ENCODE measurements at regions not wholly inside any gene's neighbourhood (a gene's known extent, or its start where the extent isn't known, plus 50 kb on each side); places are given as distances from the start of the nearest gene placed in this dataset.
"Not testable (repeated sequence)": the region's sequence is repeated elsewhere in the genome, so short reads cannot be mapped to it uniquely, and the experiment has no call there.

DNA sequence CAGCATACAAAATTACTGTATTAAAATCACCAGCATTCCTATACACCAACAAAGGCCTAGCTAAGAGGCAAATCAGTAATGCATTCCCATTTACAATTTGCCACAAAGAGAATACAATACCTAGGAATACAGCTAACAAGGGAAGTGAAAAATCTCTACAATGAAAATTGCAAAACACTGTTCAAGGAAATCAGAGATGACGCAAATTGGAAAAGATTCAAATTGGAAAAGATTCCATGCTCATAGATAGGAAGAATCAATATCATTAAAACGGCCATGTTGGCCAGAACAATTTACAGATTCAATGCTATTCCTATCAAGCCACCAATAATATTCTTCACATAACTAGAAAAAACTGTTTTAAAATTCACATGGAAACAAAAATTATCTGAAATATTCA lies 123.0 kb upstream of the ANO5 start:
- no peak for DNase-seq (ENCODE audit: low spot score)

DNA sequence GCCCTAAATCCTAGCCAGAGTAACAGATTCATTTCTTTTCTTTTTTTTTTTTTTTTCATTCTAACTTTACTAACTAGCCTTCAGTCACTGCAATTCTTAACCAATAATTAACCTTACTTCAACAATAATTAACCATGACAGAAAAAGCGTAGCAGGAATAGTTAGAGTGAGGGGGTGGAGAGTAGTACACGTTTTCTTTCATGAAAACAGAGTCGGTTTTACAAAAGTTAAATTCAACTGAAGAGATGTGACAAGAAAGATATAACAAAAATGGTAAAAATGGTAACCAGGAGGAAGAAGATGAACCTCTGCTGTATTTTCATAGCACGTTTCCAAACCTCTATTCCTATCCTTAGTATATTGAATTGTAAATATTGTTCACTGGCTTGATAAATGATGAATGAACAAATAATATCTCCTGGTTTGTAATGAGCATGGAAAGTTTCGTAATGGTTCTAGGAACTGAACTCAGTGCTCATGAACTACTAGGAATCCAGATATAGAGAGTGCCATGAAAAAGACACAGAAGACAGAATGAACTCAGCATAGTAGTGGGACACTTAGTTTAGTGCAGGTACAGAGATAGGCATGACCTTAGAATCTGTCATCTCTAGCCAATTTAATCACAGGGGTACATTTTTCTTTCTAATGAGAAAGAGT lies 116.5 kb upstream of the ANO5 start:
- no peak for DNase-seq (ENCODE audit: low spot score)

DNA sequence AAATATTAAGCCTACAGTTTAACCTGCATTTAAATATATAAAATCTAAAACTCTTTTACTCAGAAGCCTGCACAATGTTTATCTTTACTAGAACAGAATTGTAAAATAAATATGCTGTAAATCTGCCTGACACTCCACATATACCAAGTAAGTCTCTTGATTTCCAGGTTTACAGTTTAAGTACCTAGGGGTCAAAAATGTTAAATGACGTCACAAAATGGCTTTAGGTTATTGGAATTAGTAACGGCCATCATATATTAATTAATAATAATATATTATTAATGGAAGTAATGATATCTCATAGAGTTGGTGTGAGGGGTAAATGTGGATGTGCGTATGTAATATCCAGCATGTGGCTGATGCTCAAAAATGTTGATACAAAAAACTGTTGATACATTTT lies 114.8 kb upstream of the ANO5 start:
- DNase-seq (ENCODE audit: low spot score) = no peak

DNA sequence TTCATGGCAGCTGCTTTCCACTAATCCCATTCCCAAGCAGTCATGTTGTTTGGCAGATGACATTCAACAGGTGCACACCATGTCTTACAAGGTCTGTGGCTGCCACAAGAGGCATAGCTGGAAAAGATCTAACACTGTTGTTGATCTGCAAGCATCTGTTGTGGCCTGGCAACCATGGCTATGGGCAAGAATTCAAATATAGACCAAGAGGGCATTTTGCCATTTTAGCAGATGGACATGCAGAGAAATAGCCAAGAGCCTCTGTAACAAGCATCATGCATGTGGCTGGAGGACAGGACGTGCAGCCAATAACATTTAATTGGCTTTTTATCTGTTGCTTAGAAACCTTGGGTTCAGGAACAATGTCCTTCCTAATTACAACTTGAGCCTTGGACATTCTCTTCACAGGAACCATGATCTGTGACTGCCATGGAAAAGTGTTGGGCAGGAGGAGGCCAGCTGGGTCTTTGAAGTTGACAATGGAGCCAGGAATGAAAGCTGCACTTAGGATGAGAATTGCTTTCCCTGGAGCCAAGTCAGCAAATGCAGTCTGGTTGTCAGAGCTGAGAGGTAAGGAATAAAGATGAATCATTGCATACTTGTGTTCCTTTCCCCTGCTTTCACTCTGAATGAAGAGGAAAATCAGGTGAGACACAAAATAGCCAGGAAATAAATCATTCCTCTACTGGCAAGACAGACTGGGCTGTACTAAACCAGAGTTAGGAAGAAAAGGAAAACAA lies 113.6 kb upstream of the ANO5 start:
- DNase-seq (ENCODE audit: low spot score) = no peak

DNA sequence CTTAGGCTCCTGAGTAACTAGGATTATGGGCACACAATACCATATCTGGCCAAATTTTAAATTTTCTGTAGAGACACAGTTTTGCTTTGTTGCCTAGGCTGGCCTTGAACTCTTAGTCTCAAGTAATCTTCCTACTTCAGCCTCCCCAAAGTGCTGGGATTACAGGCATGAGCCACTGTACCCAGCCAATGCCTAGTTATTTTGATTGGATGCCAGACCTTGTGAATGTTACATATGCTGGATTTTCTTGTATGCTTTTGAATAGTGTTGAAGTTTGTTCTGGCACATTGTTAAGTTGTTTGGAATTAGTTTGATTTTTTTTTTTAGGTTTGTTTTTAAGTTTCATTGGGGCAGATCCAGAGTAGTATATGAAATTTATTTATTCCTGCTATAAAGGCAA lies 110.7 kb upstream of the ANO5 start:
- no peak for DNase-seq (ENCODE audit: low spot score)

DNA sequence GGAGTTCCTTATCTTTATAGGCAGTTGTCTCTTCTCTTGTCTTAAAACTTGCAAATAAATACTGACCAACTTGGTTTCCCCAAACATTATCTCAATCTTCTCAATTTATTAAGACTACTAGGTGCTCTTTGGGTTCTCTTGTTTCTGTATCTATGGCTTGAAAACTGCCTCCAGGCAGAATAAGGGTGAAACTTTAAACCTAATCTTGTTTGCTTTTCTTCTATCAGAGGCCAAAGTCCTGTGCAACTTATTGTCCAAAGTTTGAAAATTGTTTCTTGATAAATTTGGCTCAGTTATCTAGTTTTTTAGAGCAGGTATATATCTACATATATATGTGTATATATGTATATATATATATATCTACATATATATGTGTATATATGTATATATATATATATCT lies 110.1 kb upstream of the ANO5 start:
- no peak for DNase-seq (ENCODE audit: low spot score)

DNA sequence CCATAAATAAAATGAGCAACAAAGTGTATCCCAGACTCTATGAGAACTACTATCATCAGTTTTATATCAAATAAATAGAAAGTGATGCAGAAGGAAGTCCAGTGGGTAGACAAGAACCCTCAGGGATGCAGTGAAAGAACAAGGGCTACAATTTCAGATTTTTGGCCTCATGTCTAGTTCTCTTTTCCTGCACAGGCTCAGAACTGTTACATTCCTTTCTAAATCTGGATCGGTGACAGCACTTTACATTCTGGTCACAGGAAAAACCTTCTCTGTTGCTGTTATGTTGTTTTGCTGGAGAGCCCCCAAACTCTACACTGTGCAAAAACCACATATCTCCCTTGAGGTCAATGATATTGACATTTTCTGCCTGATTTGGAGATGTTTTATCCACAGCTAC lies 108.8 kb upstream of the ANO5 start:
- no peak for DNase-seq (ENCODE audit: low spot score)

DNA sequence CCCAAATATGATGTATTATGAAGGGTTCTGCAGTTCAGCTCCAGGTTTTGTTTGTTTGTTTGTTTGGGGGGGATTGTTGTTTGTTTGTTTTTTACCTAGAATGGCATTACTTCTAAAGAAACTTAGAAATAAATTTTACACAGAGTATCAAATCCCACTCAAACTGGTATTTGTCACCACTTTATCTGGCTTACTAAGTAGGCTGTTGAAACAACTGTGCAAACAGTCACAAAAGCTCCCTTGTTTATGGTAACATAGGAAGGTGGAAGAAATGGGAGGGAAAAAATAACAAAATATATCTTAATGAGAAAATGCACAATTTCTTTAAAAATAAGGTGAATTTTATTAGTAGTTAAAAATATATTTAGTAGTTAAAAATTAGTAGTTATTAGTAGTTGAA lies 108.3 kb upstream of the ANO5 start:
- no peak for DNase-seq (ENCODE audit: low spot score)

DNA sequence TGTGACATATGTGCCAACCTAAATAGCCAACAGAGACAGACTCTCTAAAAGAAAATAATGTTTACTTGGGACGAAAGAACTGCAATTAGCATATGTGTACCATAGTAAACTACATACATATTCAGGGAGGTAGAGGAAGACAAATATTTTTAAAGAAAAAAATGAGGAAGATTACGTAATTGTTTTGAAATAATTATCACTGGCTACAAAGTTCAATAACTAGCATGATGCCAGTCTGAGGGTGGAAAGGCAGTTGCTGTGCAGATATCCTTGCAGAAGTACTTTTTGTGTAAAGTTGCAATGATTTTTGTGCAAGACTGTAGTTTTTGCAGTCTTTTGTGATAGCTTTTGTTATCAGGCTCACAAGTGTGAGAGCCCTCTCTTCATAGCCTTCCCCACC lies 103.3 kb upstream of the ANO5 start:
- DNase-seq (ENCODE audit: low spot score) = no peak

DNA sequence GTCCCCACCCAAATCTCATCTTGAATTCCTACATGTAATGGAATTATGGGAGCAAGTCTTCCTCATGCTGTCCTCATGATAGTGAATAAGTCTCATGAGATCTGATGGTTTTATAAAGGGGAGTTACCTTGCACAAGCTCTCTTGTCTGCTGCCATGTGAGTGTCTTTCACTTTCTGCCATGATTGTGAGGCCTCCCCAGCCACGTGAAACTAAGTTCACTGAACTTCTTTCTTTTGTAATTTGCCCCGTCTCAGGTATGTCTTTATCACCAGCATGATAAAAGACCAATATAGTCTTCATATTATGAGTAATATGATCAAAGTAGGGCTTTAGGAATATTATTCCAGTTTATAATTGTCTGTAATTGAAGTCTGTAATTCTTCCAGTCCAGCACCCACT lies 86.3 kb upstream of the ANO5 start:
- no peak for DNase-seq (ENCODE audit: low spot score)

DNA sequence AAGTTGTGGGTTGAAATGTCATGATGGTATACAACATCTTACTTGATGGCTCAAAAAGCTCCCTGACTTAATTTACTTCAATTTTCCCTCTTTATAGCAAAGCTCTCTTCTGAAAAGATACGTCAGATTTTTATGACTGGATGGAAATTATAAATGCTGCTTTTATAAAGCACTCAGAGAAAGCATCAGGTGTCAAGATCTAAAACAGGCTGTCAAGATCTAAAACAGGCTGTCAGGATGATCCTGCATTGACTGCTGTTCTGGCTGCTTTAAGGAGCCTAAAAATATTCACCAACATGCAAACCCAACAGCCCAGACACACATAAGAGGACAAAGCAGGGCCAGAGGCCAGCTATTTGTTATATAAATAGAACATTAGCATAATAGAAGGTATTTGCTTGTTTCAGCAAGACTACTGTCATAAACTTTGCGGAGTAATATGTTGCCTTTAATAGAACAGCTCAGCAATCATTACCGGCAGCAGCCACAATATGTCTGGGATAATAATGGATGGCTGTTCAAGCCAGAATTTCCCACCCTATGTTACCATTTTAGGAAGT lies 77.3 kb upstream of the ANO5 start:
- DNase-seq (ENCODE audit: low spot score) = no peak

DNA sequence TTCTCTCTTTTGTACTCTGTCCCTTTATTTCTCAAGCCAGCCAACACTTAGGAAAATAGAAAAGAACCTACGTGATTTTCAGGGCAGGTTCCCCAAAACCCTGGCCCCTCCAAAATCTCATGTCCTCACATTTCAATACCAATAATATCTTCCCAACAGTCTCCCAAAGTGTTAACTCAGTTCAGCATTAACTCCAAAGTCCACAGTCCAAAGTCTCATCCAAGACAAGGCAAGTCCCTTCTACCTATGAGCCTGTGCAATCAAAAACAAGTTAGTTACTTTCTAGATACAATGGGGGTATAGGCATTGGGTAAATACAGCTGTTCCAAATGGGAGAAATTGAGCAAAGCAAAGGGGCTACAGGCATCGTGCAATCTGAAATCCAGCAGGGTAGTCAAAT lies 64.9 kb upstream of the ANO5 start:
- DNase-seq (ENCODE audit: low spot score) = not testable (repeated sequence)

DNA sequence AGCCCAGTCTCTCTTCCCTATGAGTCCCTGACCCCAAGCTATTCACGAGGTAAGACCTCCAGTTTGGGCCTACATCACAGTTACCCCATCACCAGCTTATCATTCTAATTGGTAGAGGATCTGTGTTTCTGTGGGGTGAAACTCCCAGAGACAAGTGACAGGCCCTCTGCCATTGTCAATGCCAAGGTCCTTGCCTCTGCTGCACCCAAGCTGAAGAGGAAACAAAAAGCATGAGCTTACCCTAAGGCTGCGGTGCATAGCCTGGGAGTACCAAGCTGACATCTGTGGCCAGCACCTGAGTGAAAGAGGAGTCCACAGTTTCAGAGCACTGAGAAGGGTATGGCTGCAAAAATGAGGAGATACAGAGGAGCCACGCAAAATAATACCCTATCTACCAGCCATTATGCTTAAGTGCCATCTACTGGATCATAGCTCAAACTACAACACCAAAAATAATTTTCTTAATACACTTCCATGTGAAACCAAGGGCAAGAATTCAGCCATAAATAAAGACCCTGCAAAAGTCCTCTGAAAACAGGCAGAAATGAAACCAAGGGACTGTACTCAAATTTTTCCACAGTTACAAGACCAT lies 62.3 kb upstream of the ANO5 start:
- no peak for DNase-seq (ENCODE audit: low spot score)

DNA sequence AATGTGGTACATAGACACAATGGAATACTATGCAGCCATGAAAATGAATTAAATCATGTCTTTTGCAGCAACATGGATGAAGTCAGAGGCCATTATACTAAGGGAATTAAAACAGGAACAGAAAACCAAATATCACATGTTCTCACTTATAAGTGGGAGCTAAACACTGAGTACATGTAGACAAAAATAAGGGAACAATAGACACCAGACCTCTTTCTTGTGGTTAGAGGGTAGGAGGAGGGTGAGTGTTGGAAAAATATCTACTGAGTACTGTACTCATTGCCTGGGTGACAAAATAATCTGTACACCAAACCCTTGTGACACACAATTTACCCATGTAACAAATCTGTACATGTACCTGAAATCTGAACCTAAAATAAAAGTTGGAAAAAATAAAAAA lies 59.1 kb upstream of the ANO5 start:
- no peak for DNase-seq (ENCODE audit: low spot score)

DNA sequence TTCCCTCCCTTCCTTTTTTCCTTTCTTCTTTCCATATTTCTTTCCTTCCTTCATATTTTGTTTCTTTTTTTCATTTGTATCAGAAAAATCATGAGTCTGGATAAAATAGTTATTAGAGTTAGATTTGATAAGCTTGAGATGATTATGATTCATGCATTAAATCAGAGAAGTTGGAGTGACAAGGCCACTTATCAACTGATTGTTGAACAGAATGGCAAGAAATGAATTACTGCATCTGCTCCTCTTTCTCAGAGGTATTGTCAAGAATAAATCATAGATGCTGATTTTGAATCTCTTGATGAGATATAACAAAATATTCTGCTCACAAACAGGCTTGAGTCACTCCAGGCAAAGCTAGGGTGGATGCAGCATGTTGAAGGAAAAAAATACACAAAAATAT lies 54.6 kb upstream of the ANO5 start:
- no peak for DNase-seq (ENCODE audit: low spot score)

All from LoVo (cell line).